ENCODE measurements at regions not wholly inside any gene's neighbourhood (a gene's known extent, or its start where the extent isn't known, plus 50 kb on each side); places are given as distances from the start of the nearest gene placed in this dataset.

- Mint-ChIP-seq H3K27me3 (no peaks in the 10 kb centered on the region), H3K4me3 (ENCODE audit: low read depth) (no peak overlapping the region), H3K9me3 (ENCODE audit: low read depth) (no peaks in the 10 kb centered on the region), H3K4me1 (ENCODE audit: low read depth) (peaks cover 13% of the 10 kb centered on the region), H3K36me3 (ENCODE audit: insufficient read depth) (no peaks in the 10 kb centered on the region), H3K27ac (no peak overlapping the region)
- no peak for TF ChIP-seq CTCF (IDR thresholded peaks at IDR 0.05; ENCODE audit: unreplicated experiment)
- DNase-seq (ENCODE audit: low spot score, unreplicated experiment) = no peak
These were observed 745.1 kb upstream of the COBL start for GRCh38 chr7:52061666-52062065.

DNA sequence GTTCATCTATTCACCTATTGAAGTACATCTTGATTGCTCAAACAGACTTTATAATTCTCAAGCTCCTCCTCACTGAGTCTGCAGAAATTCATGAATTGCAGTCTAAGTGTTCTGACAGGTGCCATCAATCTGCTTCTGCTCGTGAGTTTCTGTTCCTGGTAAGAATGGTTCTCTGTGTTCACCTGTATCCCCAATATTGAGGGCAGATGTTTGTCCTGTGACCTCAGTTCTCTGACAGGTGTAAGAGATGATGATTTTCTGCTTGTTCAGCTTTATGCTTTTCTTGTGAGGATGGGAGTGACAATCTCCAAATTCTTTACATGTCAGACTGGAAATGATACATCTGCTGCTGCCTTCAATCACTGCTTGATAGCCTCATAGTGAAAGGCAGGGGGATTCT lies 736.9 kb upstream of the COBL start:
- Mint-ChIP-seq H3K27me3 (no peaks in the 10 kb centered on the region), H3K27ac (no peak overlapping the region), H3K4me1 (ENCODE audit: low read depth) (peaks cover 13% of the 10 kb centered on the region), H3K4me3 (ENCODE audit: low read depth) (no peak overlapping the region), H3K9me3 (ENCODE audit: low read depth) (no peaks in the 10 kb centered on the region), H3K36me3 (ENCODE audit: insufficient read depth) (no peaks in the 10 kb centered on the region)
- no peak for DNase-seq (ENCODE audit: low spot score, unreplicated experiment)
- no peak for TF ChIP-seq CTCF (IDR thresholded peaks at IDR 0.05; ENCODE audit: unreplicated experiment)

DNA sequence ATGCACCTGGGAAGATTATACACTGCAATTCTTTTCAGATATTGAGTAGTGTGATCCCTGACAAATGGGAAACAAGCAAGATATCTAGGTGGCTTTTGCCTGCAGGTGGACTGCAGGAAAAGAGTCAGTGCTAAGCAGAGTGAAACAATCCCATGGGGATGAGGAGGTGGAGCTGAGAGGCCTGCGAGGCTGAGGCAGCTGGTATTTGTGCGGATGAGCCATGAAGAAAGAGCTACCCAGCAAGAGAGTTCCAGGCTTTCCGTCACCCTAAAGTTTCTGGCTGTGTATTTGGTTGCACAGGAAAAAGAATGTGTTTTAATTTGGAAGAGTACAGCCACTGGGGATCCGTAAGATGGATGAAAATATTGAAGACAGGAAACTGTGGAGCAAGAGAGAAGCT lies 714.1 kb upstream of the COBL start:
- no peak for DNase-seq (ENCODE audit: low spot score, unreplicated experiment)
- no peak overlapping the region for H3K4me3 Mint-ChIP-seq (ENCODE audit: low read depth)
- TF ChIP-seq CTCF (IDR thresholded peaks at IDR 0.05; ENCODE audit: unreplicated experiment) = no peak
- no peaks in the 10 kb centered on the region for H3K4me1 Mint-ChIP-seq (ENCODE audit: low read depth)
- H3K9me3 Mint-ChIP-seq (ENCODE audit: low read depth) = no peaks in the 10 kb centered on the region
- no peaks in the 10 kb centered on the region for H3K27me3 Mint-ChIP-seq
- H3K27ac Mint-ChIP-seq = no peak overlapping the region
- H3K36me3 Mint-ChIP-seq (ENCODE audit: insufficient read depth) = no peaks in the 10 kb centered on the region

DNA sequence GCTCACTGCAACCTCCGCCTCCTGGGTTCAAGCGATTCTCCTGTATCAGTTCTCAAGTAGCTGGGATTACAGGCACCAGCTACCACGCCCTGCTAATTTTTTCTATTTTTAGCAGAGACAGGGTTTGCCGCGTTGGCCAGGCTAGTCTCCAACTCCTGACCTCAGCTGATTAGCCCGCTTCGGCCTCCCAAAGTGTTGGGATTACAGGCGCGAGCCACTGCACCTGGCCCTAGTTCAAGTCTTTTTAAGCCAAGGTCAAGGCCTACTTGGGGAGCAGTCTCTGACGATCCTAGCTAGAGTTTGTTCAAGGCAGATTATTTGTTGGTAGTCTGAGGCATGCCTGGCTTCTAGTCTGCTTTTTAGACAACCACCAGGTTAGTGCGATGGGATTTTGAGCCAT lies 709.5 kb upstream of the COBL start:
- TF ChIP-seq CTCF (IDR thresholded peaks at IDR 0.05; ENCODE audit: unreplicated experiment) = no peak
- Mint-ChIP-seq H3K4me3 (ENCODE audit: low read depth) (no peak overlapping the region), H3K9me3 (ENCODE audit: low read depth) (no peaks in the 10 kb centered on the region), H3K36me3 (ENCODE audit: insufficient read depth) (no peaks in the 10 kb centered on the region), H3K27ac (no peak overlapping the region), H3K4me1 (ENCODE audit: low read depth) (no peaks in the 10 kb centered on the region), H3K27me3 (no peaks in the 10 kb centered on the region)
- no peak for DNase-seq (ENCODE audit: low spot score, unreplicated experiment)

- Mint-ChIP-seq H3K4me3 (ENCODE audit: low read depth) (no peak overlapping the region), H3K4me1 (ENCODE audit: low read depth) (peaks cover 2% of the 10 kb centered on the region), H3K9me3 (ENCODE audit: low read depth) (no peaks in the 10 kb centered on the region), H3K27ac (no peak overlapping the region), H3K27me3 (no peaks in the 10 kb centered on the region), H3K36me3 (ENCODE audit: insufficient read depth) (no peaks in the 10 kb centered on the region)
- TF ChIP-seq CTCF (IDR thresholded peaks at IDR 0.05; ENCODE audit: unreplicated experiment) = no peak
- no peak for DNase-seq (ENCODE audit: low spot score, unreplicated experiment)
These were observed 704.7 kb upstream of the COBL start for GRCh38 chr7:52021343-52021742.

All from progenitor cell of endocrine pancreas (in vitro differentiated cells).